PFSK-1 (cell line): ENCODE measurements at regions not wholly inside any gene's neighbourhood (a gene's known extent, or its start where the extent isn't known, plus 50 kb on each side); places are given as distances from the start of the nearest gene placed in this dataset.

ENCODE experiments used
- FOXP2 ChIP-seq: optimal IDR thresholded peaks from 2 replicates; pipeline ENCODE3; 2011; ENCODE audit warnings: borderline replicate concordance, control low read depth, inconsistent platforms; ENCODE audit not compliant: insufficient read depth; ENCODE audit errors: extremely low read length, extremely low read depth
- POLR2AphosphoS5 ChIP-seq: IDR thresholded peaks from 2 replicates; pipeline ENCODE4 v1.6.1; 2012; ENCODE audit warnings: low read depth, mild to moderate bottlenecking, control low read depth, low read length, moderate library complexity
- REST ChIP-seq, 2 experiments: IDR thresholded peaks; 2 replicates each; pipeline versions ENCODE4 v1.6.1 to v1.8.0; 2011 to 2012; ENCODE audit warnings: low read depth in 2 of 2, low read length in 2 of 2, control low read depth in 1 of 2, inconsistent platforms in 1 of 2, mild to moderate bottlenecking in 1 of 2, moderate library complexity in 1 of 2; ENCODE audit not compliant: insufficient read depth in 1 of 2
- SIN3A ChIP-seq: IDR thresholded peaks from 2 replicates; pipeline ENCODE4 v1.6.1; 2012; ENCODE audit warnings: mild to moderate bottlenecking, low read length, moderate library complexity, borderline replicate concordance; ENCODE audit not compliant: insufficient read depth
- TAF1 ChIP-seq: IDR thresholded peaks from 2 replicates; pipeline ENCODE4 v1.6.1; 2012; ENCODE audit warnings: low read length, control low read depth, borderline replicate concordance; ENCODE audit not compliant: insufficient read depth

GRCh38 chr11:82610671-82611070, 123.0 kb downstream of the FAM181B start:
- TF ChIP-seq REST (IDR thresholded peaks at IDR 0.05; ENCODE audit: insufficient read depth in 1 of 2, low read depth in 2 of 2, low read length in 2 of 2) (no peak), TAF1 (no peak), SIN3A (no peak), POLR2AphosphoS5 (no peak), FOXP2 (no peak)

- TF ChIP-seq REST (IDR thresholded peaks at IDR 0.05; ENCODE audit: insufficient read depth in 1 of 2, low read depth in 2 of 2, low read length in 2 of 2) (no peak), FOXP2 (no peak), TAF1 (no peak), POLR2AphosphoS5 (no peak), SIN3A (no peak)
Measured at GRCh38 chr11:82606738-82607137, 126.9 kb downstream of the FAM181B start.

- TF ChIP-seq POLR2AphosphoS5 (no peak), TAF1 (no peak), SIN3A (no peak), REST (IDR thresholded peaks at IDR 0.05; ENCODE audit: insufficient read depth in 1 of 2, low read depth in 2 of 2, low read length in 2 of 2) (no peak), FOXP2 (no peak)
Measured at GRCh38 chr11:82601711-82602110, 132.0 kb downstream of the FAM181B start.

GRCh38 chr11:82599836-82600235, 133.8 kb downstream of the FAM181B start:
- TF ChIP-seq SIN3A = no peak
- TF ChIP-seq REST (IDR thresholded peaks at IDR 0.05; ENCODE audit: insufficient read depth in 1 of 2, low read depth in 2 of 2, low read length in 2 of 2) = no peak

- no peak for TF ChIP-seq TAF1
- no peak for TF ChIP-seq REST (IDR thresholded peaks at IDR 0.05; ENCODE audit: insufficient read depth in 1 of 2, low read depth in 2 of 2, low read length in 2 of 2)
- TF ChIP-seq SIN3A = no peak
- no peak for TF ChIP-seq POLR2AphosphoS5
- TF ChIP-seq FOXP2 = no peak
Measured at GRCh38 chr11:82586581-82586980, 147.1 kb downstream of the FAM181B start.
